SK-N-MC (cell line): ENCODE measurements at regions not wholly inside any gene's neighbourhood (a gene's known extent, or its start where the extent isn't known, plus 50 kb on each side); places are given as distances from the start of the nearest gene placed in this dataset.
"Not testable (repeated sequence)": the region's sequence is repeated elsewhere in the genome, so short reads cannot be mapped to it uniquely, and the experiment has no call there.

ENCODE experiments used
- DNase-seq: peaks from one replicate; pipeline ENCODE4 v3.0.0-alpha.2; 2011; ENCODE audit warnings: low read depth, low spot score
- H3K27ac ChIP-seq: fragments of 200-600 bp; sonication (generic); 2 replicates; pipeline ENCODE4 v1.5.1; 2016; ENCODE audit warnings: mixed run types
- H3K36me3 ChIP-seq: fragments of 200-600 bp; sonication (generic); 2 replicates; pipeline ENCODE4 v1.6.1; 2017; ENCODE audit warnings: antibody characterized with exemption, low read length, mixed read lengths; ENCODE audit not compliant: insufficient read depth
- H3K4me3 ChIP-seq: fragments of 200-600 bp; sonication (generic); 2 replicates; pipeline ENCODE4 v1.5.1; 2016
- H3K9ac ChIP-seq: fragments of 200-600 bp; sonication (generic); 2 replicates; pipeline ENCODE4 v1.8.0; 2017; ENCODE audit warnings: mixed run types, mixed read lengths; ENCODE audit not compliant: insufficient read length
- H3K9me3 ChIP-seq: fragments of 200-600 bp; sonication (generic); 2 replicates; pipeline ENCODE4 v1.6.1; 2017; ENCODE audit warnings: low read depth, mild to moderate bottlenecking, antibody characterized with exemption, low read length, moderate library complexity, mixed read lengths
- EZH2 ChIP-seq: fragments of 200-600 bp; sonication (generic); IDR thresholded peaks from one replicate; pipeline ENCODE4 v1.6.1; 2017; ENCODE audit warnings: antibody characterized with exemption
- FOXP2 ChIP-seq: optimal IDR thresholded peaks from 2 replicates; pipeline ENCODE3; 2011; ENCODE audit warnings: mild to moderate bottlenecking, moderate library complexity; ENCODE audit not compliant: insufficient read depth; ENCODE audit errors: extremely low read length, control extremely low read depth
- POLR2AphosphoS5 ChIP-seq: IDR thresholded peaks from 2 replicates; pipeline ENCODE4 v1.6.1; 2012; ENCODE audit warnings: mild to moderate bottlenecking, low read depth, low read length, borderline replicate concordance

- no peak for TF ChIP-seq EZH2
- TF ChIP-seq FOXP2: no peak
- H3K4me3 ChIP-seq: no peak overlapping the region
- no peak overlapping the region for H3K9ac ChIP-seq
- H3K36me3 ChIP-seq: no peaks in the 10 kb centered on the region
- DNase-seq: no peak
- no peaks in the 10 kb centered on the region for H3K9me3 ChIP-seq
- no peak overlapping the region for H3K27ac ChIP-seq
Measured at GRCh38 chr2:126275098-126275497, 380.9 kb upstream of the GYPC start.

DNA sequence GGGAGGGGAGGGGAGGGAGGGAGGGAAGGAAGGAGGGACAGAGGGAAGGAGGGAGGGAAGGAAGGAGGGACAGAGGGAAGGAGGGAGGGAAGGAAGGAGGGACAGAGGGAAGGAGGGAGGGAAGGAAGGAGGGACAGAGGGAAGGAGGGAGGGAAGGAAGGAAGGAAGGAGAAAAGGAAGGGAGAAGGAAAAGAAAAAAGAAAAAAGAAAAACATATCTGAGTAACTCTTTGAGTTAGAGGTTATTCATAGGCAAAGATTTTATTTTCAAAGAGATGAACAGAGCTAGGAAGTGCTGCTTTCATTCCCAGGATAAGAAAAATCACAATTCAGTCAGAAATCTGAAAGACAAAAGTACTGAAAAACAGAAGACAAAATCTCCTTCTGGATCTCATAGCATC lies 379.7 kb upstream of the GYPC start:
- not testable (repeated sequence) for DNase-seq, H3K36me3 ChIP-seq, H3K4me3 ChIP-seq, H3K9me3 ChIP-seq, H3K27ac ChIP-seq, H3K9ac ChIP-seq

DNA sequence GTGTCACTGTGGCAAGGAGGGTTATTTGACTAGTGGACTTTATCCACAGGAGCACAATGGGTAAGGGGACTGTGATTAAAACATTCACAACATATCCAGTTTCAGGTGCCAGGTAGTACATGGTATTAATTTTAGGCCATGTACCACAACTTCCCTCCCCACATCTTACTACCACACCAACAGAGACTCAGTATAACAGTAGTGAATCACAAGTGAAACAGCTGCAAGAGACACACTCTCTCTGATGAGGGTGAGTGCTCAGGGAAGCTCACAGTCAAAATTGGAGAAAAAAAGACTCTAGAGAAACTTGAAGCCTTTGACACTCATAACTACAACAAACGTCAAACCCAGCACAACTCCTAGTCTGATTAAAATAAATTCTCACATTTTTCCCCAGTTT lies 367.6 kb upstream of the GYPC start:
- Histone ChIP-seq H3K27ac (no peak overlapping the region), H3K4me3 (no peak overlapping the region), H3K36me3 (no peaks in the 10 kb centered on the region), H3K9ac (no peak overlapping the region), H3K9me3 (no peaks in the 10 kb centered on the region)
- DNase-seq: no peak
- TF ChIP-seq POLR2AphosphoS5 (no peak), FOXP2 (no peak), EZH2 (no peak)

DNA sequence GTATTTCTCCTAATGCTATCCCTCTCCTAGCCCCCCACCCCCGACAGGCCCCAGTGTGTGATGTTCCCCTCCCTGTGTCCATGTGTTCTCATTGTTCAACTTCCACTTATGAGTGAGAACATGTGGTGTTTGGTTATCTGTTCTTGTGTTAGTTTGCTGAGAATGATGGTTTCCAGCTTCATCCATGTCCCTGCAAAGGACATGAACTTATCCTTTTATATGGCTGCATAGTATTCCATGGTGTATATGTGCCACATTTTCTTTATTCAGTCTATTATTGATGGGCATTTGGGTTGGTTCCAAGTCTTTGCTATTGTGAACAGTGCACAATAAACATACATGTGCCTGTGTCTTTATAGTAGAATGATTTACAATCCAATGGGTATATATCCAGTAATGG lies 362.0 kb upstream of the GYPC start:
- H3K36me3 ChIP-seq: not testable (repeated sequence)

DNA sequence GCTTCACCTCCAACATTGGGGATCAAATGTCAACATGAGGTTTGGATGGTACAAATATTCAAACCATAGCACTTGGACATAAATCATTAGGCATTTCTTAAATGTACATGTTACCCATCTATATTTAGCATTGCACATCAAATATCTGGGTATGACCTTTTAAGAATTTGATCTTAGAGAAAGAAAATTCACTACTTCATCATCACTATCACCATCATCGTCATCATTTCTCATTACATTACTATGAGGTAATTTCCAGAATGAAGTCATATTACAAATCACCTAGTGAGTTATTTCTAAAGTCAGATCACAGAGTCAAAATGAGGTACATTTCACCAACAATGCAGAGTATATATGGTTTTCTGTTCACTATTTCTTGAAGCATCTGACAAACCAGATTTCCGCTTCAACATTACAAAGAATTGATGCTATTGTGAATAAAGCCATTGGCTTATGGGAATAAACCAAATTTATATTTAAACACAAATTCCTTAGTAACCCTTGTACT lies 356.4 kb upstream of the GYPC start:
- DNase-seq: no peak
- TF ChIP-seq EZH2: no peak
- no peak for TF ChIP-seq FOXP2
- no peak for TF ChIP-seq POLR2AphosphoS5
- H3K27ac ChIP-seq: no peak overlapping the region
- H3K9me3 ChIP-seq: no peaks in the 10 kb centered on the region
- no peak overlapping the region for H3K9ac ChIP-seq
- no peak overlapping the region for H3K4me3 ChIP-seq
- no peaks in the 10 kb centered on the region for H3K36me3 ChIP-seq

More for the DNA sequence above, 362.0 kb upstream of the GYPC start:
- not testable (repeated sequence) for H3K9me3 ChIP-seq, H3K9ac ChIP-seq, DNase-seq, H3K4me3 ChIP-seq, H3K27ac ChIP-seq

DNA sequence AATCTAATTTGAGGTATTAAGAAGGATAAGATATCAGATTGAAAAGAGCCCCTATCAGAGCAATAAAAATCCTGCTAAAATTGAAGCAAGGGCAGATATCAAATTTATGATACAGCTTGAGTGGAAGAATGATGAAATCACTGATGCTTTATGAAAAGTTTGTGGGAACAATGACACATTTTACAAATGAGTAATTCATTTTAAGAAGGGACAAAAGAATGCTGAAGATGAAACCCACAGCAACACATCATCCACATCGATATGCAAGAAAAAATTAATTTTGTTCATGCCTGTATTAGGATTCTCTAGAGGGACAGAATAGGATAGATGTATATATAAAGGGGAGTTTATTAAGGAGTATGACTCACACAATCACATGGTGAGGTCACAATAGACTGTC lies 355.6 kb upstream of the GYPC start:
- Histone ChIP-seq H3K9me3 (no peaks in the 10 kb centered on the region), H3K27ac (no peak overlapping the region), H3K9ac (no peak overlapping the region), H3K4me3 (no peak overlapping the region), H3K36me3 (no peaks in the 10 kb centered on the region)
- no peak for DNase-seq
- TF ChIP-seq EZH2 (no peak), FOXP2 (no peak), POLR2AphosphoS5 (no peak)

DNA sequence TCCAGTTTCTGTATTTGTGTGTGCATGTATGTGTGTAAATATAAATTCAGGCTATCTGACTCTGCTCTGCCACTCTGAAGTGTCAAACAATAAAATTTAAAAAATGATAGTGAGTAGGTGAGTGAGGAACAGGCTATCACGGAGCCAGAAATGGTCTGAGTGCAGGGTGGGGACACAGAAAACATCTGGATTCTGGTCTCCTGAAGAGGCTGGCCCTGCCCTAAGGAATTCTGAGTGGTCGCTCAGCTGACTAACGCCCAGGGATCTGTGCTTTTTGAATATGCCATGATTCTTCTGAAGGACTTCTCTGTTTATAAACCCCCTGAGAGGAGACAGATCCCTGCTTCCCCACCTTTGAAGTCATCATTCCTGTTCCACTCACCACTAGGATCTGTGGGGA lies 353.9 kb upstream of the GYPC start:
- Histone ChIP-seq H3K27ac (no peak overlapping the region), H3K4me3 (no peak overlapping the region), H3K36me3 (no peaks in the 10 kb centered on the region), H3K9me3 (no peaks in the 10 kb centered on the region), H3K9ac (no peak overlapping the region)
- DNase-seq: no peak
- TF ChIP-seq POLR2AphosphoS5 (no peak), FOXP2 (no peak), EZH2 (no peak)

DNA sequence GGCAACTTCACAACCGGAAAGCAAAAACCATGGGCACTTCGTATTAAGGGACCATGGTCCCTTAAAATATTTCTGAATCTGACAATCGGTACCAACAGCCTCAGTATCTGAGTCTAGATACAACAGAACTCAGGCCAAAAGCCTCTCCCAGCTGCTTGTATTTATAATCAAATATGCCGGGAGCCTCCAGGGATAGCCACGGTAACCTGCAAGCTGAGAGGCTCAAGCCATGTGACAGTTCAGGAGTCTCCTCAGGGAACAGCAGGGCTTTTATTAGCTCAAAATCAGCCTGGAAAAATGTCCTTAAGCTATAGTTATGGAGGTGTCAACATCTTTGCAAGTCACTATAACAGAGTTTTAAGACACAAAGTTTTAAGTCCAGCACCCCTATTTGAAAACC lies 352.8 kb upstream of the GYPC start:
- no peak for TF ChIP-seq POLR2AphosphoS5
- TF ChIP-seq FOXP2: no peak
- TF ChIP-seq EZH2: no peak

GRCh38 chr2:126304154-126304553 lies 351.8 kb upstream of the GYPC start:
- H3K4me3 ChIP-seq: no peak overlapping the region
- H3K27ac ChIP-seq: no peak overlapping the region
- TF ChIP-seq POLR2AphosphoS5 (no peak), FOXP2 (no peak), EZH2 (no peak)
- H3K9ac ChIP-seq: no peak overlapping the region
- H3K9me3 ChIP-seq: no peaks in the 10 kb centered on the region
- no peaks in the 10 kb centered on the region for H3K36me3 ChIP-seq
- no peak for DNase-seq

More for the DNA sequence above, 352.8 kb upstream of the GYPC start:
- H3K9me3 ChIP-seq: no peaks in the 10 kb centered on the region
- no peak overlapping the region for H3K27ac ChIP-seq
- no peak overlapping the region for H3K4me3 ChIP-seq
- no peak for DNase-seq
- H3K9ac ChIP-seq: no peak overlapping the region
- H3K36me3 ChIP-seq: no peaks in the 10 kb centered on the region

DNA sequence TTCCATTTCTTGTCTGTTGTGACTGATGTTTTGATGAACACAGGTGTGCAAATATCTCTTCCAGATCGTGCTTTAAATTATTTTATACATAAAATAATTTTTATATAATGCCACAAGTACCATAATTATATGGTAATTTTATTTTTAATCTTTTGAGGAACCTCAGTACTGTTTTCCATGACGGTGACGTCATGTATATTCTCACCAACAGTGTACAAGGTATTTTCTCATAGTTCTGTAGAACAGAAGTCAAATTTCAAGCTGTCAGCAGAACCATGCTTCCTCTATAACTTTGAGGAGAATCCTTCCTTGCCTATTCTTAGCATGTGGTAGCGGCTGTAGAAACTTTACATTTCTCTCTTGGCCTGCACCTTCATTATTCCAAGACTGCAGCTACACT lies 349.4 kb upstream of the GYPC start:
- no peak overlapping the region for H3K27ac ChIP-seq
- no peak overlapping the region for H3K4me3 ChIP-seq
- DNase-seq: no peak
- H3K9me3 ChIP-seq: no peaks in the 10 kb centered on the region
- no peaks in the 10 kb centered on the region for H3K36me3 ChIP-seq
- no peak for TF ChIP-seq POLR2AphosphoS5
- no peak overlapping the region for H3K9ac ChIP-seq
